Stimulated activated CD4-positive, alpha-beta T cell treated with anti-CD3 and anti-CD28 coated beads, TNF-alpha, amount 100 ng/mL, for 48 hours (primary cell): ENCODE measurements at regions not wholly inside any gene's neighbourhood (a gene's known extent, or its start where the extent isn't known, plus 50 kb on each side); places are given as distances from the start of the nearest gene placed in this dataset.
"Not testable (repeated sequence)": the region's sequence is repeated elsewhere in the genome, so short reads cannot be mapped to it uniquely, and the experiment has no call there.

ENCODE experiments used
- DNase-seq, 3 donors: peaks; one replicate each; pipeline ENCODE4 v3.0.0-alpha.2; 2020; ENCODE audit warnings: low read depth in 3 of 3

DNA sequence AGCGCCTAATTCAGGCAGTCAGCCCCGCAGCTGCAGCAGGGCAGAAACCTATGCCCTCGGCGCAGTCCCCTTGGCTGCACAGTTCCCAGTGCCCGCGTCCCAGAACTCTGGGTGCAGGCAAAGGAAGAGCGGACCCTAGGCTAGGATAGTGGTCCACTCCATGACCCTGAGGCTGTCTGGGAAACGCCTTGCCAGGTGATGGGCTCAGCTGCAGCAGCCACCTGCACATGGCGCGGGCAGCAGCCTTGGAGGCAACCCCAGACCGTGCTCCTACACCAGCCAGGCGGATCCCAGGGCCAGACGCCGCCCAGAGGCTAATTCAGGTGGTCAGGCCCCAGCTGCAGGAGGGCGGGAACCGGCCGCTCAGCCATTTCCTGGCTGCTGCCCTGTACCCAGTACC lies 83.0 kb downstream of the POTEC start:
- not testable (repeated sequence) for DNase-seq

DNA sequence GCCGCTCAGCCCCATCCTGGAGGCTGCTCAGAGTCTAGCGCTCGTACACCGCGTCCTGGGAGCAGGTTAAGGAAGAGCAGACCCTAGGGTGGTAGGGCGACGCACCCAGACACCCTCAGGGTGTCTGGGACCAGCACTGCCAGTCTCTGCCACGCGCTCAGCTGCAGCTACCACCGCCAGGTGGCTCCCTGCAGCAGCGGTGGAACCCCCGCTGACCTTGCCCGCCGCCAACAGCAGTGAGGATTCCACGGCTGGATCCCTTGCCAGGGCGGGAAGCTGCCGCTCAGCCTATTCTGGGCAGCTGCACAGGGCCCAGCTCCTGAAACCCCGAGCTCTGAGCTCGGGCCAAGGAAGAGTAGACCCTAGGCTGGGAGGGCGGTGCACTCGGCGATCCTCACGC lies 83.6 kb downstream of the POTEC start:
- not testable (repeated sequence) for DNase-seq

DNA sequence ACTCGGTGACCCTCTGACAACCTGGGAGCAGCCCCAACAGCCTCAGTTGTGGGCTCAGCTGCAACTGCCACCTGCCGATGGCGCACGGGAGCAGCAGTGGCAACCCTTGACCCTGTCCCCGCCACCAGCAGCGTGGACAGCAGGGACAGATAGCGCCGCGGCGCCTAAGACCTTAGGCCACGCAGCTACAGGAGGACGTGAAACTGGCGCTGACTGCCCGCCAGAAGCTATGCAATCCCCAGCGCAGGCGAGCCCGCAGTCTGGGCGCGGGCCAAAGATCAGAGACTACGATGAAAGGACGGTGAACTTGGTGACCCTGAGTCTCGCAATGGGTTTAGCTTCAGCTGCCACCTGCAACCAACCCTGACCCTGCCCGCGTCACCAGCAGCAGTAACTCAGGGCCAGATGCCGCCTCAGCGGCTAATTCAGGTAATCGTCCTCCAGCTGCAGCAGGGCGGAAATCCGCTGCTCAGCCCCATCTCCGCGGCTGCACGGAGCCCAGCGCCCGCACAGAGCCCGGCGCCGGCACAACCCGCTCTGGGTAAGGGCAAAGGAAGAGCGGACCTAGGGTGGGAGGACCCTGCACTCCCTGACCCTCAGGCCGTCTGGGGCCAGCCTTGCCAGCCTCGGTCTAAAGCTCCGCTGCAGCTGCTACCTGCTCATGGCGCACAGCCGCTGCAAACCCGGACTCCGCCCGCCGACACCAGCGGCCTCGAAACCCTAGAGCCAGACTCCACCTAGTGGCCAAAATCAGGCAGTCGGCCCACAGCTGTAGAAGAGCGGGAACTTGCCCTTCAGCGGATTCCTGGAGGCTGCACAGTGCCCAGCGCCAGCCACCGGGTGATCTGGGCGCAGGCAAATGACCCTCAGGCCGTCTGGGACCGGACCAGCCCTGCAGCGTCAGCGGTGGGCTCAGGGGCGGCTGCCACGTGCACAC lies 85.1 kb downstream of the POTEC start:
- peak in 2 of 3 donors; percentile 51 to 62 for DNase-seq

DNA sequence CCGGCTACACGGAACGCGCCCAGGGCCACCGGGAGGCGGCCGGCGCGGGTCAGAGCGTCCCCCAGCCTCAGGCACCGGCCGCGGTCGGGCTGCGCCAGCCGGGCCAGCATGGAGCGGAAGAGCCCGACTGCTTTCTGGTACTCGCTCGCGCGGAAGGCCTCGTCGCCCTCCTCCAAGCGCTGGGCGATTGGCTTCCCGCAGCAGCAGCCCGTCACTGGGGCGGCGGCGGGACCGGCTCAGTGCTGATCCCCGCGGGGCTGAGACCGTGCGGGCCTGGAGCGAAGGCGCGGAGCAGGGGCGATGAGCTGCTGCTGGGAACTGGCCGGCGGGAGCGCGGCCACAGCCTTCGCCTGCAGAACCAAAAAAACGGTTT lies 92.8 kb downstream of the POTEC start:
- DNase-seq: not testable (repeated sequence)

DNA sequence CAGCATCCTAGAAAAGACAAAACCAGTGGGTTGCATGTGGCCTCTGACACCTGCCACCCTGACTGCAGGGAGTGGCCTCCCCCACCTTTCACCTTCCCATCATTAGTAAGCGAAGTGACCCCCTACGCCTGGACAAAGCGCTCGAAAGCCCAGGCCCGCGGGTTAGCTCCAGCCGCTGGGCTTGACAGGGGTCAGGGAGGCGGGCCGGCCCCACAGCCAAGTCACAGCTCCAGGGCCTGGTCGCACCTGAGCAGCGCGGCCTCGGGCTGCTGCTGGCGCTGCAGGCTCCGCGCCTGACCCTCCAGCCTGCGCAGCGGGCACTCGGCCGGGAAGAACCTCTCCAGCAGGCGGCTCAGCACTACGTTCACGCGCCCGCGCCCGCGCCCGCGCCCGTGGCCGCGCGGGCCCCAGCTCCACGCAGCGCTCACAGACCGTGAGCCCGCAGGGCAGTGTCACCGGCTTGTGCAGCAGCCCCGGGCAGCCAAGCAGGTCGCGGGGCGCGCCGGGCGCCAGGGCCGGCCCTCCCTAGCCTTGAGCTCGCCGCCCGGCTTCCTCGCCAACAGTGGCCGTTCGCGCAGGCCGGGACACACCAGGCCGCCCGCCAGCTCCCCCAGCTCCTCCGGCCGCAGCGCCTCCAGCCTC lies 93.3 kb downstream of the POTEC start:
- DNase-seq: not testable (repeated sequence)

DNA sequence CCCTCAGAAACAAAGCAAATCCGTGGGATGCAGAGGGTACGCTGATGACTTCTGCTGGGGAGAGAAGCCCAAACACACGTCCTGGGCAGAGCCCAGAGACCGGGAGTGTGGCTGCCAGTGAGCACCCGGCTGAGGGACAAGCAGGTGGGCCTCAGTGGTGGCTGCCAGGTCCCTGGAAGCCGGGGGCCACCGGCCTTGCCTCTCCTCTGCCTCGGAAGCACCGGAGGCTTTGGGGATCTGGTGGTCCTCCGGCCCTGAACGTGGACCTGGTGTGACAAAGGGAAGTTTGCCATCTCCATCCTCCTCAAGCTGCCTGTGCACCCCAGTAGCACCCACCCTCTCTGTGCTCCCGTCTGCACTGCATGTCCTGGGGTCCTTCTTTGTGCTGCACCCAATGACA lies 94.3 kb downstream of the POTEC start:
- not testable (repeated sequence) for DNase-seq

DNA sequence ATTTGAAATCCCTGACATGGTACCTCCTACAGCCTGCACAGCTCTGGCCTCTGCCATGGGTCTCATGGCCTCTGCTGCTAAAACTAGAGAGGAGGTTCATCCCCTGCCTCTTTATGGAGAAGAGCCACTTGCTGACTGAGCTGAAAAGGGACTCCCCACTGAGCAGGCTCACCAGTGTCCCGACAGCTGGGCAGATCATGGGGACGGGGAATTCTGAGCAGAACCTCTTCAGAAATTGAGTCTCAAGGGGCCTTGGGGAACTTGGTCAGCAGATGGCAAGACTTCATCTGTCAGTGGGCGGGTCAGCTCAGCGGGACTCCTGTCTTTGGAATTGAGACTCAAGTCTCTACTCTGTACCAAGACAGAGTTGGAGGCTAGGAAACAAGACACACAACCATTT lies 95.7 kb downstream of the POTEC start:
- not testable (repeated sequence) for DNase-seq

DNA sequence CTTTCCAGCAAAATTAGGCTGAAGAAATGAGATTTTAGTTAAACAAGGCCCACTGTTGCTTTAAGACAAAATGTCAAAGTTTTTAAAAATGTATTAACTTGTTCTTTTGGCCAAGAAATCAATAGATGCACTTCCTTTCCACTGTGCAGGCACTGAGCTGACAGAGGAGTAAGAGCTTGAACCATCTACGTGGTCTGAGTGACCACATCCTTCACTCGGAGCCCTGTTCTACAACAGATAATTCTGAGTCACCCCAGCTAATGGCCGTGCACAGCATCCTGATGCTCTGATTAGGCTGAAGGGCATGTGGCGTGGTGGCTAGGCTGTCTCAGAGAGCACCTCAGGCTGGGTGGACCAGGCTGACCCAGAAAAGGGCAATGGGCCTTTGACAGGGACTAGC lies 107.9 kb downstream of the POTEC start:
- DNase-seq: not testable (repeated sequence)

DNA sequence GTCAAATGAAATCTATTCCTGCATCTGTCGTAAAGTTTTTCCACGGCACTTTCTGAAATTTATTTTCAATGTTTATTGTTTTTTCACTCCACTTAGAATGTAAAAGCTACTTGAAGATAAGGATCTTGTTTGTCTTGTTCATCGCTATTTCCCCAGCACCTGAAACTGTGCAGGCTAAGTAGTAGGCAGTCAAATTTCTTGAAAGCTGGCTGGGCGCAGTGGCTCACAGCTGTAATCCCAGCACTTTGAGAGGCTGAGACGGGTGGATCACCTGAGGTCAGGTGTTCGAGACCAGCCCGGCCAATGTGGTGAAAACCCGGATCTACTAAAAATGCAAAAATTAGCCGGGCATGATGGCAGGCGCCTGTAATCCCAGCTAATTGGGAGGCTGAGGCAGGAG lies 111.0 kb downstream of the POTEC start:
- DNase-seq: not testable (repeated sequence)

DNA sequence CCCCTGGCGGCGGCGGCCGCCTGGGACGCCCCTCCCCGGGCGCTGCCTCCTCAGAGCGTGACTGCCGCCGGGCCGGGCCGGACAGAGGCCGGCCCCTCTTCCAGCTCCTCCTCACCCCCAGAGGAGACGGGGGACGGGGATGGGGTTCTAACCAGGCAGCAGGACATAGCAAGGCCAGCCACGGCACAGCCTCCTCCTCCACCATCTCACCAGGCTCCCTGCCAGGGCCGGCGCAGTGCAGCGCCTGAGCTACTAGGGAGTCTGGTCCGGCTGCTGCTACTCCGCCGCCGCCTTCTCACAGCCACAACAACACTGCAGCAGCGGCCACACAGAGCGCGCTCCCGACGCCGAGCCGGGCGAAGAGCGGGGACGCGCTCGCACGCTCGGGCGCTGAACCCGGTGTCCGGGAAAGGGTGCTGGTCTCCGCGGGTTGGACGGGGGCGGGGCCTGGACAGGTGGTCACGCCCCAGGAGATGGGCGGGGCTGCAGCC lies 112.3 kb downstream of the POTEC start:
- DNase-seq: peak; percentile 32 to 52 (median 44)

DNA sequence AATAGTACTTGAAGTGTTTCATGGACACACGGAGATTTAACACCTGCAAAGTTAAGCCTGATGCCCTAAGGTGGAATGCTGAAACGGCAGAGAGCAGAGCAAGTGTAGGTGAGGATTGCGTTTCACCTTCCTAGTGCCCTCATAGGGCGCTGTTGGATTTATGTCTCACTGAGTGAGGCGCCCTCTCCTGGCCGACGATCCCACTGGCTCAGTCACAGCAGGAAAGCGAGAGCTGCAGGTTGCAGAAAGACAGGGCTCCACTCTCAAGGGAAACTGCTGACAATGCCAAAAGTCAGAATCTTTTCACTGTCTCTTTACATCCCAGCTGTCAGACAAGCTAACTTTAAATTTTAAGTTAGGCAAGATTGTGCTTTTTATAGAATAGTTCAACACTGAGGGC lies 127.6 kb downstream of the POTEC start:
- peak in 2 of 3 donors; percentile 10 to 18 for DNase-seq

DNA sequence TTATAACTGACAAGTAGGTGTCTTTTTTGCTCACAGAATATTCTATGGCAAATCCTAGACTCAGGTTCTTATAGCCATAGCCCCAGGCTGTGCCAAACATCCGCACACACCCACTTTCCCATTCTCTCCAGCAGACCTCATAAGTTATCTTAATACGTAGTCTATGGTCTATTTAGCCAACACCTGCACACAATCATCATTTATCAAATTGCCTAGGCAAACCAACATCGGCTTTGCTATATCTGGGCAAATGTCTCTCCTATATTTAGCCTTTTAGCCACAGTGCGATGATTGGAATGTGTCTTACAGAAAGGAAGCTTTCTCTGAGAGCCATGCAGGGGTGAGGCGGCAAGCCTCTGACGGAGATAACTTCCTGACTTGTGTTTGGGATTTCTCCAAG lies 128.0 kb downstream of the POTEC start:
- DNase-seq: not testable (repeated sequence)

DNA sequence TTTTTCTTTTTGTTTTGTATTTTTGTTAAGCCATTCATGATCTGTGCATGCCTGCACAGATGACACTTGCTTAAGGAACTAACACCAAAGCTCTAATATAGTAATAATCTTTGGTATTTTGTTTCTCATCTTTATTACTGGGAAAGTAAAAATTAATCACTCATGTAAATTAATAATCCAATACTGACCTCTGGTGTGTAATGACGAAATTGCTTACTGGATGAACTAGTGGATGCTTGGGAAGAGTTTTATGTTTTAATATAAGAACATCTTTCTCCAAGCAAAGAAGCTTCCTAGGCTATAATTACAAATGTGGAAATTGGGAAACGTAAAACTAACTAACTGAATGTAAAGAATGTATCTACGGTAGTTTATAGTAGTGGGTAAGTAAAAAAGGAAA lies 147.9 kb downstream of the POTEC start:
- DNase-seq: not testable (repeated sequence)

DNA sequence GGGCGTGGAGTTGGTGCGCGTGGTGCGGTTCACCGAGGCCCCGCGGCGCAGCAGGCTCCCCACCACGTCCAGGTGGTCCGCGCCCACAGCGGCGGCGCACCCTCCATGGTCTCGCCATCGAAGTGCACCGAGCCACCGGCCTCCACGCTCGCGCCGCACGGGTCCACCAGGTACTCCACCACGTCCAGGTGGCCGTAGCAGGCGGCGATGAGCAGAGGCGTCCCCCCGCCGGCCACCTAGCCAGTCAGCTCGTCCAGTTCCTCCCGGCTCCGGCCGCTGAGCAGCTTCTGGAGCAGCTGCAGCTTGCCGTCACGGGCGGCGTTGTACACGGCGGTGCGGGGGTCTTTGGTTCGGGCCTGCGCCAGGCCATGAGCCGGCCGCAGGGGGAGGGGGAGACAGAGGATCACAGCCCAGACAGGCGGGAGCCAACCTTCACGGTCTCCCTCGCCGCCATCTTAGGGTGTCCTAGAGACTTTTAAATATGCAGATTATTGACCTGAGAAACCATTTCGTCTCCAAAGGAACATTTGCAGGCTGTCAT lies 149.8 kb downstream of the POTEC start:
- not testable (repeated sequence) for DNase-seq

DNA sequence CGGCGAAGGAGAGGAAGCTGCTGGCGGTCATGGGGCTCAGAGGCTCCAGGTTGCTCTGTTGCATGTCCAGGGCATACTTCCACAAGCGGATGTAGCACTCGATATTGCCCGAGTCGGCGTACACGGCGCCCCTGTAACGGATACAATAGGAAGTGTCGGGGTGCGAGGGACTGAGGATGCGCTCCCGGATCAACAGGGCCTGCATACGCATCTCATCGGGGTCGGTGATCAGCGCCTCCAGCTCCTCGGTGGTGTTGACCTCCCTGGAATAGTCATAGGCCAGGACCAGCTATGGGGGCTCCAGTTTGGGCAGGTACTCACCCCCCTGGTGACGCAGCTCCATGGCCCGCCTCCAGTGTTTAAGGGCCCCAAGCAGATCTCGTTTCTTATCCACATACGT lies 150.8 kb downstream of the POTEC start:
- DNase-seq: not testable (repeated sequence)

DNA sequence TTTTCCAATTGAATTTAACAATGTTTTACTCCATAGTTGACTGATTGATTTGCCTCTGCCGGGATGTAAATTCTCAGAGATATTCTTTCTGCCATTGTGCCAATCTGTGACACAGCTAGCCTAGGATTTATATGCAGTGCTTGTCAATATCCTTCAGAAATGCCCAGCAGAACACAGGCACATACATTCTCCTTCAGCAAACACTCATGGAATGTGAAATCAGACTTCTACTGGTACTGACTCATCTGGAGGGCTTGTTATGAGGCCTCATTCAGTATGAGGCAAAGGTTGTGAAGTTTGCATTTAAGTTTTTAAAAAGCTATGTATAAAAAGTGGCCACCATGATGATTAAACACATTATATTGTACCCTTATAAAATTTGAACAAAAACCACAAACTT lies 158.4 kb downstream of the POTEC start:
- DNase-seq: not testable (repeated sequence)

DNA sequence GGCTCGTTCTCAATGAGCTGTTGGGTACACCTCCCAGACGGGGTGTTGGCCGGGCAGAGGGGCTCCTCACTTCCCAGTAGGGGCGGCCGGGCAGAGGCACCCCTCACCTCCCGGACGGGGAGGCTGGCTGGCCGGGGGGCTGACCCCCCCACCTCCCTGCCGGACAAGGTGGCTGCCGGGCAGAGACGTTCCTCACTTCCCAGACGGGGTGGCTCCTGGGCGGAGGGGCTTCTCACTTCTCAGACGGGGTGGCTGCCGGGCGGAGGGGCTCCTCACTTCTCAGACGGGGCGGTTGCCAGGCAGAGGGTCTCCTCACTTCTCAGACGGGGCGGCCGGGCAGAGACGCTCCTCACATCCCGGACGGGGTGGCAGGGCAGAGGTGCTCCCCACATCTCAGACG lies 160.7 kb downstream of the POTEC start:
- DNase-seq: not testable (repeated sequence)

DNA sequence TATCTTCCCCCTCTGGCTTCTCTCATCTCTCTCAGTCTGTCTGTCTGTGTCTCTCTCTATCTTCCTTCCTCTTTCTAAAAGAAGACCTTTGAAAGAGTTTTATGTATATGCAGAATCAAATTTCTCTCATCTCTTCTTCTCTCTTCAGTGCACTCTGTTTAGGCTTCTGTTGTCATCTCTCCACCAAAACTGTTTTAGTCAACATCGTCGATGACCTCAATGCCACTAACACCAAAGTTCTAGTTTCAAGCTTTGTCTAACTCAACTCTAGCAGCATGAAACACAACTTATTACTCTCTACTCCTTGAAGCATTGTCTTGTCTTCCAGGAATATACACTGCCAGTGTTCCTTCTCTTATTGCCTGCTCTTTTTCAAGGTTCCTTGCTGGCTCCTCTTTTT lies 163.9 kb downstream of the POTEC start:
- not testable (repeated sequence) for DNase-seq

DNA sequence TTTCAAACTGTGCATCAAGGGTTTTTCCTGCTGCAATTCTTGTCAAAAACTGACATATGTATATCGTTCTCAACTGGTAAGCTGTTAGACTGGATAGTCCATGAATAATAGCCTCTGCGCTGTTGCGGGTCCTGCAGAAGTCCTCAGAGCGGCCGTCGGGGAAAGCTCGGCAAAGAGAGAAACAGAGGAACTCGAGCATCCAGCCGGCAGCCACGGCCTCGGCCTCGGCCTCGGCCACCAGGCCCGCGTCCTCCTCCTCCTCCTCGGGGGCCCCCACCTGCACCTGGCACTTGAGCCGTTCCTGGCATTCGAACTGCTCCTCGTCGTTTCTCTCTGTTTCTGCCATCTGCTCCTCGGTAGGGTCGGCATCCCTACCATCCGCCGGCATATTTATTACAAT lies 165.0 kb downstream of the POTEC start:
- DNase-seq: not testable (repeated sequence)

DNA sequence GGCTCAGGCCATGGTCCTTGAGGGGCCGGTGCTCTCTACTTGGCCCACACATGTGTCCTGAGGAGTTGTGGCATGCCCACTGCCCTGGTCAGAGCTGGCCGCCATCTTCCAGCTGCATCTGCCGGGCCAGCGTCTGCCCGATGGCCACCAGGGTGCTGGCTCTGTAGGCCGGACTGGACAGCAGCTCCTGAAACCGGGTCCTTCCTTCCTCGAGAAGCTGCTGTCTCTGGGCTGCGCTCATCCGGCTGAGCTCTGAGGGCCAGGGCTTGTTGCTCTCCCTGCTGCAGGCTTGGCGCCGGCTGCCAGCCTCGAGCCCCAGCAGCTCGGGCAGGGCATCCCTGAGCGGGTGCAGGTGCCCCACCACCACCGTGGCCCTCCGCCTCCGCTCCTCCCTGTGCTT lies 182.1 kb downstream of the POTEC start:
- DNase-seq: not testable (repeated sequence)

DNA sequence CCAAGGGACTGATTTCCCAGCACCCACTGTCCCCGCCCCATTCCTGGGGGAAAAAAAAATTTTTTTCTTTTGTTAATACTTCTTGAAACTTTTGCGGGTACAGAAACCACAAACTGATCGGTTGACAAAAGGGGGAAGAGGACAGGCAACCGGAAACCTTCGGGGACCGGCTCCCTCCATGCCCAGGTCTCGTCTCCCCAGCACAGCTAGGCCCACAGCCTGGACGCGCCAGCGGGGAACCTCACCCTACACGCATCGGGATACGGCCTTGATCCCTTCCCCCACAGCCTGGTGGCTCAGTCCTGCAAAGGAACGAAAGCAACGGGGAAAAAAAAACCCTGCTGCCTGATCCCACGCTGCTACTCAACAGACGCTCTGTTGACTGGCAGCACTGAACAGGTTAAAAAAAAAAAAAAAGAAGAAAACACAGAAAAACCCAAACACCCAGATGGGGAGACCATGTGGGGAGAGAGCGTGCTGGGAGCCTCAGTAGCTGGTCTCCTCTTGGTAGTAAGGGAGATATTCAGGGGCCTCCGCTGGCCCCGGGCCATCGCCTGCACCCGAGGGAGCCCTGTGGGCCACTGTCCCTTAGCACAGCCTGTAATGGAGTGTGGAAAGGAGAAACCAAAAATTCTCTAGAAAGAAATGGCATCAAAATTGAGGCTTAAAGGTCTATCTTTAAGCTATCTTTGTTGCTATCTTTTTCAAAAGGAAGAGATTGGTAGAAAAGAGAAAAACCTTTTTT lies 185.7 kb downstream of the POTEC start:
- DNase-seq: not testable (repeated sequence)

DNA sequence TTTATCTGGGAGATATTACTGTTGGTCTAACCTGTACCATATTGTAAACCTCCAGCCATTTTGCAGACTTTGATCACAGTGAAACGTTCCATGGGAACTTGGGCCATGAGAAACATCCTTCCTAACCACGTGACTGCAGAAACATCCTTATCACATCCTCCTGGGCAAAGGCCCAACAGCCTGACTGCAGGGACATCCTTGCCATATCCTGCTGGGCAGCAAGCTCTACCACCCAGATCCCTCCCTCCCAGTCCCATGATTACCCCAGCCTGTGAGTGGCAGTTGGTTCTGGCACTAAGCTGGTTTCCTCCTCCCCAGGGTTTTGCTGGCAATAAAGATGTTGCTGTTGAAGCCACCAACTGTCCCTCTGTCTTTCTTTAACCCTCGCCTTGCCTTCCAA lies 201.2 kb downstream of the POTEC start:
- not testable (repeated sequence) for DNase-seq
